ENCODE measurements at regions not wholly inside any gene's neighbourhood (a gene's known extent, or its start where the extent isn't known, plus 50 kb on each side); places are given as distances from the start of the nearest gene placed in this dataset.

GRCh38 chr2:48912110-48912509 is 156.6 kb upstream of the LHCGR start:
- no peaks in the 10 kb centered on the region for H3K9me3 ChIP-seq
- H3K4me3 ChIP-seq = no peak overlapping the region
- no peak for TF ChIP-seq POLR2A (IDR thresholded peaks at IDR 0.05)
- TF ChIP-seq POLR2AphosphoS5 (IDR thresholded peaks at IDR 0.05) = no peak
- TF ChIP-seq CTCF (IDR thresholded peaks at IDR 0.05) = no peak
- no peaks in the 10 kb centered on the region for H3K36me3 ChIP-seq
- H3K27ac ChIP-seq = no peak overlapping the region
- DNase-seq (ENCODE audit: low spot score in 2 of 2) = no peak
- no peaks in the 10 kb centered on the region for H3K27me3 ChIP-seq
- no peaks in the 10 kb centered on the region for H3K4me1 ChIP-seq
- intact Hi-C loops (cut with DNase I; ENCODE audit: low total_unique reads) = no loop called here

- Histone ChIP-seq H3K36me3 (no peaks in the 10 kb centered on the region), H3K4me3 (no peak overlapping the region), H3K27me3 (no peaks in the 10 kb centered on the region), H3K27ac (no peak overlapping the region), H3K4me1 (no peaks in the 10 kb centered on the region), H3K9me3 (no peaks in the 10 kb centered on the region)
- TF ChIP-seq CTCF (IDR thresholded peaks at IDR 0.05) = no peak
- no peak for TF ChIP-seq POLR2AphosphoS5 (IDR thresholded peaks at IDR 0.05)
- no peak for TF ChIP-seq POLR2A (IDR thresholded peaks at IDR 0.05)
- intact Hi-C loops (cut with DNase I; ENCODE audit: low total_unique reads) = no loop called here
- no peak for DNase-seq (ENCODE audit: low spot score in 2 of 2)
These were observed 155.4 kb upstream of the LHCGR start for GRCh38 chr2:48910961-48911360.

GRCh38 chr2:48906633-48907032 is 151.1 kb upstream of the LHCGR start:
- H3K27ac ChIP-seq = no peak overlapping the region
- intact Hi-C loops (cut with DNase I; ENCODE audit: low total_unique reads) = no loop called here
- TF ChIP-seq POLR2AphosphoS5 (IDR thresholded peaks at IDR 0.05) (no peak), POLR2A (IDR thresholded peaks at IDR 0.05) (no peak), CTCF (IDR thresholded peaks at IDR 0.05) (no peak)
- H3K9me3 ChIP-seq = no peaks in the 10 kb centered on the region
- no peaks in the 10 kb centered on the region for H3K36me3 ChIP-seq
- no peak for DNase-seq (ENCODE audit: low spot score in 2 of 2)
- no peaks in the 10 kb centered on the region for H3K27me3 ChIP-seq
- no peaks in the 10 kb centered on the region for H3K4me1 ChIP-seq
- no peak overlapping the region for H3K4me3 ChIP-seq

- no peak overlapping the region for H3K4me3 ChIP-seq
- H3K9me3 ChIP-seq = no peaks in the 10 kb centered on the region
- no peaks in the 10 kb centered on the region for H3K36me3 ChIP-seq
- DNase-seq (ENCODE audit: low spot score in 2 of 2) = no peak
- no peaks in the 10 kb centered on the region for H3K27me3 ChIP-seq
- TF ChIP-seq CTCF (IDR thresholded peaks at IDR 0.05) (no peak), POLR2A (IDR thresholded peaks at IDR 0.05) (no peak), POLR2AphosphoS5 (IDR thresholded peaks at IDR 0.05) (no peak)
- H3K4me1 ChIP-seq = no peaks in the 10 kb centered on the region
- no peak overlapping the region for H3K27ac ChIP-seq
- intact Hi-C loops (cut with DNase I; ENCODE audit: low total_unique reads) = no loop called here
These were observed 150.2 kb upstream of the LHCGR start for GRCh38 chr2:48905696-48906095.

- no peak for DNase-seq (ENCODE audit: low spot score in 2 of 2)
- Histone ChIP-seq H3K27me3 (no peaks in the 10 kb centered on the region), H3K9me3 (no peaks in the 10 kb centered on the region), H3K4me3 (no peak overlapping the region), H3K4me1 (no peaks in the 10 kb centered on the region), H3K27ac (no peak overlapping the region), H3K36me3 (no peaks in the 10 kb centered on the region)
- TF ChIP-seq POLR2AphosphoS5 (IDR thresholded peaks at IDR 0.05) (no peak), CTCF (IDR thresholded peaks at IDR 0.05) (no peak), POLR2A (IDR thresholded peaks at IDR 0.05) (no peak)
- intact Hi-C loops (cut with DNase I; ENCODE audit: low total_unique reads) = no loop called here
These were observed 147.0 kb upstream of the LHCGR start for GRCh38 chr2:48902521-48902920.
